SU-DHL-6 (cell line): ENCODE measurements at regions not wholly inside any gene's neighbourhood (a gene's known extent, or its start where the extent isn't known, plus 50 kb on each side); places are given as distances from the start of the nearest gene placed in this dataset.

Experiments used
- H2AFZ ChIP-seq: fragments of 200-600 bp; sonication (generic); 2 replicates; pipeline ENCODE4 v1.6.1; 2014; ENCODE audit warnings: low read depth, mild to moderate bottlenecking, moderate library complexity, mixed read lengths, antibody characterized with exemption, low read length; ENCODE audit not compliant: severe bottlenecking
- H3F3A ChIP-seq: fragments of 200-600 bp; shearing (Covaris generic); 2 replicates; pipeline ENCODE4 v1.6.0; 2016; ENCODE audit warnings: antibody characterized with exemption, mild to moderate bottlenecking; ENCODE audit not compliant: insufficient read depth
- H3K27ac ChIP-seq: fragments of 200-600 bp; sonication (generic); 2 replicates; pipeline ENCODE4 v1.5.1; 2016; ENCODE audit warnings: low read depth, mild to moderate bottlenecking, low read length, moderate library complexity, mixed read lengths
- H3K27me3 ChIP-seq: fragments of 200-600 bp; sonication (generic), shearing (Covaris generic); 2 replicates; pipeline ENCODE4 v1.6.0; 2014; ENCODE audit warnings: mild to moderate bottlenecking, low read length
- H3K36me3 ChIP-seq: fragments of 200-600 bp; sonication (generic); 2 replicates; pipeline ENCODE4 v1.6.1; 2014; ENCODE audit warnings: mild to moderate bottlenecking, low read length, mixed read lengths
- H3K4me2 ChIP-seq: fragments of 300-600, 200-600 bp; shearing (Covaris generic), sonication (generic); 2 replicates; pipeline ENCODE4 v1.6.0; 2014; ENCODE audit warnings: low read length, low read depth, mild to moderate bottlenecking; ENCODE audit not compliant: poor library complexity, severe bottlenecking
- H3K4me3 ChIP-seq: fragments of 200-600 bp; sonication (generic); 2 replicates; pipeline ENCODE4 v1.5.1; 2014; ENCODE audit warnings: antibody characterized with exemption, low read length, mild to moderate bottlenecking, mixed read lengths; ENCODE audit not compliant: insufficient read depth, poor library complexity, severe bottlenecking
- H3K79me2 ChIP-seq: fragments of 200-600 bp; sonication (generic); 2 replicates; pipeline ENCODE4 v1.6.1; 2014; ENCODE audit warnings: mild to moderate bottlenecking, low read length, moderate library complexity; ENCODE audit not compliant: insufficient read depth
- H3K9ac ChIP-seq: fragments of 200-600 bp; sonication (generic); 2 replicates; pipeline ENCODE4 v1.7.0; 2014; ENCODE audit warnings: mild to moderate bottlenecking, low read length
- H3K9me2 ChIP-seq: fragments of 200-600 bp; sonication (generic); replicated peaks from 2 replicates; pipeline ENCODE4 v1.6.1; 2014; ENCODE audit warnings: low read length; ENCODE audit not compliant: insufficient read depth
- H3K9me3 ChIP-seq: fragments of 200-600 bp; sonication (generic); 2 replicates; pipeline ENCODE4 v1.6.1; 2014; ENCODE audit warnings: low read length, mixed read lengths; ENCODE audit not compliant: insufficient read depth
- H4K20me1 ChIP-seq: fragments of 200-600 bp; sonication (generic); 2 replicates; pipeline ENCODE4 v1.6.1; 2014; ENCODE audit warnings: low read depth, mild to moderate bottlenecking, antibody characterized with exemption, low read length, moderate library complexity, mixed read lengths
- CTCF ChIP-seq: fragments of 200-600 bp; sonication (generic); IDR thresholded peaks from one replicate; pipeline ENCODE4 v1.5.1; 2017; ENCODE audit warnings: antibody characterized with exemption, mild to moderate bottlenecking, low read length, moderate library complexity; ENCODE audit not compliant: insufficient read depth, poor library complexity, severe bottlenecking
- EZH2phosphoT487 ChIP-seq: fragments of 200-600 bp; sonication (generic), shearing (Covaris generic); conservative IDR thresholded peaks from 2 replicates; pipeline ENCODE4 v1.6.1; 2018; ENCODE audit warnings: mild to moderate bottlenecking, antibody characterized with exemption, low read length, moderate library complexity, mixed read lengths

DNA sequence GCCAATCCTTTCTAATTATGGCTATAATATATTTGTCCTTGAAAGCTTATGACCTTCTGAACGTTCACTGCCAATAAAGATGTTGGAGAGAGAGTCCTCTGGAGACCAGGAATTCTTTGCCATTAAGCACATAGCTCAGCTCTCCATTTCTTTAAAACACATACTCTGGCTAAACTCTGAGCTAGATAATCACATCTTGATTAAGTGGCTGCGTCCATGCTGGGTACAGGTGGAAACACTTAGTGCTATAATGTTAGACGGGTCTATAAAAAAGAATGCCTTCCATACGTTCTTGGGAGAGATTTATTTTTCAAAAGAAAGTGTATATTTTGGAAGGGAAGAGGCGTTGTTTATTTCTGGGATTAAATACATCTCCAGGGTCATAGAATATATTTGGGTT is 314.5 kb downstream of the LPIN1 start:
- no peaks in the 10 kb centered on the region for H3K9me2 ChIP-seq
- H3K4me2 ChIP-seq: no peak overlapping the region
- no peaks in the 10 kb centered on the region for H4K20me1 ChIP-seq
- H2AFZ ChIP-seq: no peak overlapping the region
- no peak overlapping the region for H3K27ac ChIP-seq
- 0 out of 2 replicates have a peak overlapping the region, but pooled peaks have one; percentile 8 for H3K9ac ChIP-seq
- H3K4me3 ChIP-seq: no peak overlapping the region
- H3K9me3 ChIP-seq: no peaks in the 10 kb centered on the region
- H3F3A ChIP-seq: peaks cover 20% of the 10 kb centered on the region; the same call in 1 of the 2 replicates
- H3K27me3 ChIP-seq: no peaks in the 10 kb centered on the region
- H3K79me2 ChIP-seq: no peaks in the 10 kb centered on the region
- TF ChIP-seq EZH2phosphoT487 (no peak), CTCF (no peak)
- H3K36me3 ChIP-seq: no peaks in the 10 kb centered on the region

DNA sequence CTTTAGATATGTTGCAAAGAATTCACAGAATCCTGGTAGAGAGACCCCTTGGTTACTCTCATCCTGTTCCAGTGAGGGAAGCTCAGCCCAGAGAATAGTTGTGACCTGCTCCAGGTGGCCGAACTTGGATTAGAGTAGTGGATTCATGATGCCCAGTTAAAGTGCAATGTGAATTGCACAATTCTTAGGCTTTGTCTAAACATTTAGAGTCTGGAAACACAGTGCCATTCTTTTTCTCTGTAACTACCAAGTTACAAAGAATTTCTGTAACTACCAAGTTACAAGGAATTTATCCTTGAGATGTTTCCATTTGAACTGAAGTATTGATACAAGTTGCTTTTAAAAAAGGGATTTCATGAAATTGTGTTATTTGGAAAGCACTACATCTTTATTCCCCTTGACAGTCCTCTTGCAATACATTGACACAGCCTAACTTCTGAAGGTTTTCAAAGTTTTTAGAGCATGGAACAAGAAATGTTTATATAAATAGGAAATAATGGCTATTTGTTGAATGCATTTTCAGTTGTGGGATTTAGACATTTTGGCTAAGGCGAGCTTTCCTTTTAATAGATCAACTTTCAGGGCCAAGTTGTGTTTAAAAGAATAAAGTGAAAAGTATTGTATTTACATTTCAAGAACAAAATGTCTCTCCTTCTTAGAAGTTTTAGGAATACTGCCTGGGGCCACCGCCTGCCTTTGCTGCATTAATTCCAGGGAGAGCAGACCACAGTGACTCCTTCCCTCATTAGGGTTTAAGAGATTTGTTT is 315.0 kb downstream of the LPIN1 start:
- Histone ChIP-seq H2AFZ (no peak overlapping the region), H3K4me2 (no peak overlapping the region), H3K9me2 (no peaks in the 10 kb centered on the region), H4K20me1 (no peaks in the 10 kb centered on the region), H3K27ac (no peak overlapping the region), H3K79me2 (no peaks in the 10 kb centered on the region), H3K9me3 (no peaks in the 10 kb centered on the region), H3F3A (peaks cover 18% of the 10 kb centered on the region; the same call in 1 of the 2 replicates), H3K4me3 (no peak overlapping the region), H3K27me3 (no peaks in the 10 kb centered on the region), H3K36me3 (no peaks in the 10 kb centered on the region), H3K9ac (no peak overlapping the region)
- TF ChIP-seq EZH2phosphoT487: no peak
- no peak for TF ChIP-seq CTCF

DNA sequence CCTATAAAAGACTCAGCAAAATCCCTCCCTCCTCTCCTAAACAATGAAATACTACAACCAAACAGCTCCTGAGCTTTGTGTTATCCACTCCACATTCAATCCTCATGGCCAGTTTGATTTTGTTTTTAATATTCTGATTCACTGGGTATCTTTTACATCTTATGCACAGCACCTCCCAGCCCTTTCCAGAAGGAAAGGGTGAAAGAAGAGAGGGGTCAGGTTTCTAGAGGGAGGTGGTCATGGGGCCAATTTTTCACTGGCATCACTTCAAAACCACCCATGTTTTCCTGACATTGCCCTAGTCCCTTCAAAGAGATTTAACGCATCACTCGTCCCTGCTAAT is 315.6 kb downstream of the LPIN1 start:
- no peak overlapping the region for H3K27ac ChIP-seq

More for the DNA sequence above, 315.6 kb downstream of the LPIN1 start:
- H3K4me2 ChIP-seq: no peak overlapping the region
- no peaks in the 10 kb centered on the region for H3K9me2 ChIP-seq
- H3K9me3 ChIP-seq: no peaks in the 10 kb centered on the region
- H3K36me3 ChIP-seq: no peaks in the 10 kb centered on the region
- H3K9ac ChIP-seq: no peak overlapping the region
- H3K4me3 ChIP-seq: no peak overlapping the region
- no peak overlapping the region for H2AFZ ChIP-seq
- TF ChIP-seq EZH2phosphoT487 (no peak), CTCF (no peak)
- H3K79me2 ChIP-seq: no peaks in the 10 kb centered on the region
- H3K27me3 ChIP-seq: no peaks in the 10 kb centered on the region
- no peaks in the 10 kb centered on the region for H4K20me1 ChIP-seq
- H3F3A ChIP-seq: peaks cover 13% of the 10 kb centered on the region; the same call in 1 of the 2 replicates
